Stimulated activated CD8-positive, alpha-beta memory T cell treated with anti-CD3 and anti-CD28 coated beads, Interleukin-15, amount 100 ng/mL, for 48 hours (primary cell): ENCODE measurements at regions not wholly inside any gene's neighbourhood (a gene's known extent, or its start where the extent isn't known, plus 50 kb on each side); places are given as distances from the start of the nearest gene placed in this dataset.
A peak's percentile ranks its signal among the peaks of the same experiment; 100 is the strongest.

Source experiments
- DNase-seq, 2 donors: peaks; one replicate each; pipeline ENCODE4 v3.0.0-alpha.2; 2020; ENCODE audit warnings: low read depth in 2 of 2

GRCh38 chr13:77480066-77480465 lies 55.4 kb upstream of the SCEL start:
- no peak for DNase-seq

DNA sequence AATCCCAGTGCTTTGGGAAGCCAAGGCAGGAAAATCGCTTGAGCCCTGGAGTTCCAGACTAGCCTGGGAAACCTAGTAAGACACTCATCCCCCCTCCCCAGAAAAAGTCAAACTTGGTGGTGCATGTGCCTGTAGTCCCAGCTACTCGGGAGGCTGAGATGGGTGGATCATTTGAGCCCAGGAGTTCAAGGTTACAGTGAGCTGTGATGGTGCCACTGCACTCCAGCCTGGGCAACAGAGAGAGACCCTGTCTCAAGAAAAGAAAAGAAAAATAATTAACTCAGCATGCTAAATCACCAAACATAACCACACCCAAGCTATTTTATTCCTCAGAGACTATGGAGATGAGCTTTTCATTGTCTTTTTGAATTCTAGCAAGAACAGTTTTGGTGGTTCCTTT lies 56.2 kb upstream of the SCEL start:
- no peak for DNase-seq

DNA sequence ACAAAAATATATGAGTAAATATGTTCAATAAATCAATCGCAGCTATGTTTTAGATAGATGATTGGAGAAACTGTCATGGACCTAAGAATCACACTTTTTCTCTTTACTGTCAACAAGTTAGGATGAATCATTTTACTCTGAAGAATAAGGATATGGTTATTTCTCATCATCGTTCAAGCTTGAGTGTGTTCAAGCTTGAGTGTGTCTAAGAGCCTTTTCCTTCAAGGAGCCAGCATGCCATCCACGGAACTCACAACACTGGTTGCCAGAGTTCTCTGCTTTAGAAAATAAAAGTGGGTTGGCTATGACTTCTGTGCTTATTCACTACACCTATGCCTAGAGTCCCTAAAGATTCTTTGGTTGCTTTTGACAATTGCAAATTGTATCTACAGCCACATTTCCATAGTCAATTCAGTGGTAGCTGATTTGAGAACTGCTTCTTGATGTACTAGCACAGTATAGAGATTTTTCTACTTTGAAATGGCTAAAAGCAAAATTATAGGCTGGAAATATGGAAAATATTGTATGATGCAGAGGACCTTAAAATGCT lies 58.1 kb upstream of the SCEL start:
- no peak for DNase-seq

DNA sequence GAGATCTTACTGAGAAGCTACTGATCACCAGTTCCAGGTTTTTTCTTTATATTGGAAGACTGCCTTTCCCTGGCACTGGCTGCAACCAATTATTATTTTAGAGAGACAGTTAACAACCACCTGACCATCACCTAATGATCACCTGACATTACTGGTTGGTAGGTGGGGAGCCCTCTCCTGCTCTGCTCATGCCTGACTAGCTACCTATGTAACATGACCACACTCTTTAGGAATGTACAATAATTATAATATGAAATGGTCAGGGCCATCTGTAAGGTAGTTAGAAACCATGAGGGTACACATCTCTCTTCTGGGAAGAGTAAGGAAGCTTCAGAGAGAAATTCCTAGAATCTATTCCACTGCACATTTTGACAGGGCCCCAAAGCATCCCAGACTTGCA lies 59.0 kb upstream of the SCEL start:
- no peak for DNase-seq

DNA sequence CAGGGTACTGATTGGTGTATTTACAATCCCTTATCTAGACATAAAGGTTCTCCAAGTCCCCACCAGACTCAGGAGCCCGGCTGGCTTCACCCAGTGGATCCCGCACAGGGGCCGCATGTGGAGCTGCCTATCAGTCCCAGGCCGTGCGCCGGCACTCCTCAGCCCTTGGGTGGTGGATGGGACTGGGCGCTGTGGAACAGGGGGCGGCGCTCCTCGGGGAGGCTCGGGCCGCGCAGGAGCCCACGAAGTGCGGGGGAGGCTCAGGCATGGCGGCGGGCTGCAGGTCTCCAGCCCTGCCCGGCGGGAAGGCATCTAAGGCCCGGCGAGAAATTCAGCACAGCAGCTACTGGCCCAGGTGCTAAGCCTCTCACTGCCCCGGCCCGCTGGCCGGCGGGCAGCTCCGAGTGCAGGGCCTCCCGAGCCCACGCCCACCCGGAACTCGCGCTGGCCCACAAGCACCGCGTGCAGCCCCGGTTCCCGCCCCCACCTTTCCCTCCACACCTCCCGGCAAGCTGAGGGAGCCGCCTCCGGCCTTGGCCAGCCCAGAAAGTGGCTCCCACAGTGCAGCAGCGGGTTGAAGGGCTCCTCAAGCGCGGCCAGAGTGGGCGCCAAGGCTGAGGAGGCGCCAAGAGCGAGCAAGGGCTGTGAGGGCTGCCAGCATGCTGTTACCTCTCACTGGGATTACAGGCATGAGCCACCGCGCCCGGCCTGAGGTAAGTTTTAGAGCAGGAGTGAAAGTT lies 60.0 kb upstream of the SCEL start:
- DNase-seq: no peak

DNA sequence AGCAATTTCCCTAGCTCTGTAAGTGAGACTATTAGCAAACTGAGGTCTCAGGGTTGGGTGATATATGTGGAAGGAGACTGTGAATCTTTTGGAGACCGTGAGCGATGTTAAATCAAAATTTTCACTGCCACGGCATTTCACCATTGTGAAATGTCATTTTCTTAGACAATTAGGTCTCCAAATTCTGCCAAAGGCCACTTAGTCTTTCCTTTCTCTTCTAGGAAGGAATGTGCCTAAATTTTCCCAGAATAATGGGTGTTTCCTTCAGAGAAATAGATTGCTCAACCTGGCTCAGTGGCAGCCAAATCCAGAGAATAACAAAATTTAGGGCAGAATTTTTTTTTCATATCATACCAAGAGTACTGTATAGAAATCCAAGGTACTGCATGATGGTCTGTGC lies 64.5 kb upstream of the SCEL start:
- DNase-seq: no peak

DNA sequence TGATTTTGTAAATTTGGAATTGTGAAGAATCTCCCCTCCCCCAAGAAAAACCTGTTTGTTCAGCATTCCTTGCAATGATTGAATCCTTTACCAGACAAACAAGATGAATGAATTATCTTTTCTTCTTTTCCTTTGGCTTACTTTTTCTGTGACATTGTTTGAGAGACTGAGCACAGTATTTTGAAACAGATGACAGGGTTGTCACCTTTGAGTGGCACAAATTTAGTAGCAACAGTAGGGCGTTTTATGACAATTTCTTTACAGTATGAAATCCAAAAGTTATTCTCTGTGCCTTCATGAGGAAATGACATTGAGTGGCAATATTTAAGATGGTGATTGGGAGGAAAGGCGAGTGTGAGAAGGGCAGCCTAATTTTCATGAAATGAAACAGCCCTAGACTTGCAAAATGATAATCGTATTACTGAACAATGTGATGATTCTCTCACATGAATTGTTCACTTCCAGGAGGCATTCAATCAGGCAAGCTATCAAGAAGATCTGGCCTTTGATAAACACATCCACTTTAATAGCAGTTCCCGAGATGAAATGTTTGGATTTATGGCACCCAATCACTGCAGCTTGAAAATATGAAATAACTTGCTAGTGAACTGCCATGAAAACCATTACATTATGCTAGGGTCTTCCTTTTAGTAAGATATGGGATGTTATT lies 68.6 kb upstream of the SCEL start:
- DNase-seq: no peak

- no peak for DNase-seq
These were observed 69.8 kb upstream of the SCEL start for GRCh38 chr13:77465603-77466195.

DNA sequence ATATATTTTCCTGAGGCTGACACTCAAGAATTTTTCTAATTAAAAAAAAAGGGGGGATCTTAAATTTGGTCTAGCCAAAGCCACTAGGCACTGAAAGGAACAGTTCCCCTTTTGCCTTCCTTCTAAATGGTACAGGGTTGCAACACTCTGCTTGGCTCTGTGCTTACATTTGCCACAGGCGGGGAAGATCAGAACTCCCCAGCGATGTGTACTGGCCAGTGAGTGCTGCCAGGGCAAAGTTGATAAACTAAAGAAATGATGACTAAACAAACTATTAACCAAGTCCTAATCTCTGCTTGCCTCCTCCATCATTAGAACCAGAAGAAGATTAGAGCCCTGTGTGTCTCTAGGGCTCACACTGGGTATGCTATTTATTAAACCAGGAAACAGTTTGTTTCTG lies 75.3 kb upstream of the SCEL start:
- no peak for DNase-seq

- no peak for DNase-seq
These were observed 75.9 kb upstream of the SCEL start for GRCh38 chr13:77459592-77459991.

GRCh38 chr13:77458736-77459135 lies 76.8 kb upstream of the SCEL start:
- no peak for DNase-seq

- DNase-seq: no peak
These were observed 77.5 kb upstream of the SCEL start for GRCh38 chr13:77457966-77458365.

DNA sequence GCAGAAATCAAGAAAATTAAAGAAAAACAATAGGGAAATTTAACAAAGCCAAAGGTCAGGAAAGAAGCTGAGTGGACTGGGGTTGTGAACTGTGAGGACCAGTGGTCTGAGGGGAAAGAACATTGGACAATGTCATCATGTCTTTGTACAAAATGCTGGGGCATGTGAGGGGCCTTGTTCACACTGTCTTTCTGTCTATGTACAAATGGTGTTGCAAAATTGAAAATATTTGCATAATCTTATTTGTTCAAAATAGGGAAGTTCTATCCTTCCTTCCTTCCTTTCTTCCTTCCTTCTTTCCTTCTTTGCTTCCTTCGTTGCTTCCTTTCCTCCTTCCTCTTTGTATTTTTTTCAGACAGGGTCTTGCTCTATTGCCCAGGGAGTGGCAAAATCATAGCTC lies 79.2 kb upstream of the SCEL start:
- no peak for DNase-seq

GRCh38 chr13:77449265-77449664 lies 86.2 kb upstream of the SCEL start:
- DNase-seq: no peak

DNA sequence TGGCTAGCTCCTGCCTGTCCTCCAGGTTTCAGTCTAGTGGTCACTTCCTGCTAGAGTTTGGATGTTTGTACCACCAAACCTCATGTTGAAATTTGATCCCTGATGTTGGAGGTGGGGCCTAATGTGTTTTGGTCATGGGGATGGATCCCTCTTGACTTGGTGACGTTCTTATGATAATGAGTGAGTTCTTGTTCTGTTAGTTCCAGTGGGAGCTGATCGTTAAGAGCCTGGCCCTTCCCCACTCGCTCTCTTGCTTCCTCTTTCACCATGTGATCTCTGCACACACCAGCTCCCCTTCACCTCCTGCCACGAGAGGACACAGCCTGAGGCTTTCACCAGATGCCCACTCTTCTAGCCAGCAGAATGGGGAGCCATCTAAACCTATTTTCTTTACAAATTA lies 86.8 kb upstream of the SCEL start:
- no peak for DNase-seq

DNA sequence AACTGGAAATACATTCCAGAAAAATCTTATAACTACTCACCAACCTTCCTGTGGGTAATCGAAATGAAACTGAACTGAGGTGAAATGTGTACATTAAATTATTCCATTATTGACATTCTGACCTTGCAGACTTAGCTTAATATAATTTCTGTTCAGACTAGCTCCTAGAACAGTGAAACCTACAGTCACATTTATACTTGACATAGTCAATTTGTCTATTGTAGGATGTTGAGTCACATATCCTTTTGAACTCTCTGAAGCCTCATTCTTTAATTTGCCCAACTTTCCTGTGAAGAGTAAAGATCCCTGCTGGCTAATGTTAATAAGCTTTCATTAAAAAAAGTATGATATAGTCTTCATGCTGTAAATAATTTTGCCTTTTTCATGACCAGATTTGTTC lies 92.0 kb upstream of the SCEL start:
- DNase-seq: no peak

DNA sequence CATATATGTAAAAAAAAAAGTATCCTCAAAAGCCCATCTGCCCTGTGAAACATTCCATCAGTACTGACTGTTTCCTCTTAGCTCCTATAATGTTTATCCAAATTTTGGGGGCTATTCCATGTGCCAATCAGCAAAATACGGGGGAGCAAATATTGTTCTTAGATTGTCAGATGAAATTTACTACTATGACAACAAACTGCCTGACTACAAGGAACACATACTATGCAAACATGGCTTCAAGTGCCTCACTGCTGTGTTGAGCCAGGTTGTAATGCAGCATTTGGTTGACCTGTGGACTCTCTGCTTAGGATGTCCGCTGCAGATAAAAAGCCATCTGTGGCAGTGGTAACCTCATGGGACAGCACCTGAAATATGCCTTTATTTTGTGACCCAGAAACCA lies 98.2 kb upstream of the SCEL start:
- no peak for DNase-seq

DNA sequence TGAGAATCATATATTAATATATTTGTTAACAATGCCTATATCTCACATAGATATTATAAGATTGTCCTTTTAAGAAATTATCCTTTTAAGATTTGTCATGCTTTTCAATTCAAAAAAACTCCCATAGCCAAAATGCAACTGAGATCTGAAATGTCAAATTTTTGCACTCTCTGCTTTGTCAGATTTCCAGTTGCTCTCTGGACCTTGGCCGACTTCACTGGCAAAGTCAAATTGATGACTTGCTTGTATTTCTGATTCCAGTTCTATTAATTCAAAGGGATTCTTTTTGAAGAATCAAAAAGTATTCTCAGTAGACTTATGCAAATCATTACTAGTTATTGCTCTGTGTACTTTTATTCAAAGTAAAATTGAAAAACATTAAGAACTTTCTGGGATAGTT lies 101.2 kb upstream of the SCEL start:
- no peak for DNase-seq

DNA sequence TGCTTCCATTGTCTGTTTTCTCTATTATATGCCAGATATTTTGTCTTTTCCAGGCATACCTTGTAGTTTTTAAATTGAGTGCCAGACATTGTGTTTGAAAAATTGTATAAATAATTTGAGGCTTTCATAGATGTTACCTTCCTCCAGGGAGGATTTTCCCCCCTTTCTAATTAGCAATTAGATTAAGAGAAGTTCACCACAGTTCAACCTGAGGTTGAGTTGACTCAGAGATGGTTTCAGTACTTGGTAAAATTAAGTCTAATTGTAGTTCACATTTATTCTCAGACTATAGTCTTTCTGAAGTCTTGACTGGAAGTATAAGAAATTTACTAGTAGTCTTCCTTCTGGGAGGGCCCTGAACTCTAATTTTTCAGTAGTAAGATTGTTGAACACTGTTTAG lies 104.1 kb upstream of the SCEL start:
- no peak for DNase-seq

DNA sequence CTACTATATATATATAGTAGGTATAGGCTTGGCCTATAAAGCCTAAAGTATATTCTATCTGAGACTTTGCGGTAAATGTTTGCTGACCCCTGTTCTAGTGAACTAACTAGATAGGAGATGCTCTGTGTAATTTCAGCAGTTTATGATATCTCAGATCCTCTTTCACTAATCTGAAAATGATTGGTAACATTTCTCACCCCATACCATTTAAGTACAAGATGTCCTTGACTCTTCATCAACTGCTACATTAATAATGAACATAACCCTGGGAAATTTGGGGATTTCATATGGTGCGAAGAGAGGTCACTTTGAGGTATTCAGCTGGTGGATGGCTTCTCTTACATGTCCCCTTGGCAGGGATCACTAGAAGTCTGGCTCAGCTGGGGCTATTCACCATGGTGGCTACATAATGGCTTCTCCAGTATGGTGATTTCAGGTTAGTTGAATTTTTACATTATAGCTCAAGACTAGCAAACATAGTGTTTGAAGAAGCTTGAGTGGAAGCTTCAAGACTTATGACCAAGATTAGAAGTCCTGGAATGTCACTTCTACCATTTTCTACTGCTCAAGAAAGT lies 103.6 kb upstream of the MYCBP2 start:
- no peak for DNase-seq

- DNase-seq: peak; percentile 57 to 64
These were observed 102.6 kb upstream of the MYCBP2 start for GRCh38 chr13:77429320-77430142.

DNA sequence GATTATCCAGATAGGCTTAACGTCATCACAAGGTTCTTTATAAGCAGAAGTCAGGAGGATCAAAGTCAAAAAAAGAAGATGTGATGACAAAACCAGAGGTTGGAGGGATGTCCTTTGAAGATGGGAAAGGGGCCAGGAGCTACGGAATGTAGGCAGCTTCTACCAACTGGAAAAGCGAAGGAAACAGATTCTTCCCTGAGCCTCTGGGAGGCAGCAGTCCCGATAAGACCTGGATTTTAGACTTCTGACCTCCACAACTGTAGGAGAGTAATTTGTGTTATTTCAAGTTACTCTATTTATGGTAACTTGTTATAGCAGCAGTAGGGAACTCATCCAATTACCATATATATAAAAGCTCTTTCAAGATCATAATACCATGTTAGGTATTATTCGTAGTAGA lies 98.8 kb upstream of the MYCBP2 start:
- DNase-seq: no peak
